SU-DHL-6 (cell line): ENCODE measurements at regions not wholly inside any gene's neighbourhood (a gene's known extent, or its start where the extent isn't known, plus 50 kb on each side); places are given as distances from the start of the nearest gene placed in this dataset.

Experiments
- H2AFZ ChIP-seq: fragments of 200-600 bp; sonication (generic); 2 replicates; pipeline ENCODE4 v1.6.1; 2014; ENCODE audit warnings: low read depth, mild to moderate bottlenecking, moderate library complexity, mixed read lengths, antibody characterized with exemption, low read length; ENCODE audit not compliant: severe bottlenecking
- H3F3A ChIP-seq: fragments of 200-600 bp; shearing (Covaris generic); 2 replicates; pipeline ENCODE4 v1.6.0; 2016; ENCODE audit warnings: antibody characterized with exemption, mild to moderate bottlenecking; ENCODE audit not compliant: insufficient read depth
- H3K27ac ChIP-seq: fragments of 200-600 bp; sonication (generic); 2 replicates; pipeline ENCODE4 v1.5.1; 2016; ENCODE audit warnings: low read depth, mild to moderate bottlenecking, low read length, moderate library complexity, mixed read lengths
- H3K27me3 ChIP-seq: fragments of 200-600 bp; sonication (generic), shearing (Covaris generic); 2 replicates; pipeline ENCODE4 v1.6.0; 2014; ENCODE audit warnings: mild to moderate bottlenecking, low read length
- H3K36me3 ChIP-seq: fragments of 200-600 bp; sonication (generic); 2 replicates; pipeline ENCODE4 v1.6.1; 2014; ENCODE audit warnings: mild to moderate bottlenecking, low read length, mixed read lengths
- H3K4me2 ChIP-seq: fragments of 300-600, 200-600 bp; shearing (Covaris generic), sonication (generic); 2 replicates; pipeline ENCODE4 v1.6.0; 2014; ENCODE audit warnings: low read length, low read depth, mild to moderate bottlenecking; ENCODE audit not compliant: poor library complexity, severe bottlenecking
- H3K4me3 ChIP-seq: fragments of 200-600 bp; sonication (generic); 2 replicates; pipeline ENCODE4 v1.5.1; 2014; ENCODE audit warnings: antibody characterized with exemption, low read length, mild to moderate bottlenecking, mixed read lengths; ENCODE audit not compliant: insufficient read depth, poor library complexity, severe bottlenecking
- H3K79me2 ChIP-seq: fragments of 200-600 bp; sonication (generic); 2 replicates; pipeline ENCODE4 v1.6.1; 2014; ENCODE audit warnings: mild to moderate bottlenecking, low read length, moderate library complexity; ENCODE audit not compliant: insufficient read depth
- H3K9ac ChIP-seq: fragments of 200-600 bp; sonication (generic); 2 replicates; pipeline ENCODE4 v1.7.0; 2014; ENCODE audit warnings: mild to moderate bottlenecking, low read length
- H3K9me2 ChIP-seq: fragments of 200-600 bp; sonication (generic); replicated peaks from 2 replicates; pipeline ENCODE4 v1.6.1; 2014; ENCODE audit warnings: low read length; ENCODE audit not compliant: insufficient read depth
- H3K9me3 ChIP-seq: fragments of 200-600 bp; sonication (generic); 2 replicates; pipeline ENCODE4 v1.6.1; 2014; ENCODE audit warnings: low read length, mixed read lengths; ENCODE audit not compliant: insufficient read depth
- H4K20me1 ChIP-seq: fragments of 200-600 bp; sonication (generic); 2 replicates; pipeline ENCODE4 v1.6.1; 2014; ENCODE audit warnings: low read depth, mild to moderate bottlenecking, antibody characterized with exemption, low read length, moderate library complexity, mixed read lengths
- EZH2phosphoT487 ChIP-seq: fragments of 200-600 bp; sonication (generic), shearing (Covaris generic); conservative IDR thresholded peaks from 2 replicates; pipeline ENCODE4 v1.6.1; 2018; ENCODE audit warnings: mild to moderate bottlenecking, antibody characterized with exemption, low read length, moderate library complexity, mixed read lengths
- TF ChIP-seq, protein P1 (sequence below): fragments of 200-600 bp; sonication (generic); IDR thresholded peaks from one replicate; pipeline ENCODE4 v1.5.1; 2017; ENCODE audit warnings: antibody characterized with exemption, mild to moderate bottlenecking, low read length, moderate library complexity; ENCODE audit not compliant: insufficient read depth, poor library complexity, severe bottlenecking

DNA sequence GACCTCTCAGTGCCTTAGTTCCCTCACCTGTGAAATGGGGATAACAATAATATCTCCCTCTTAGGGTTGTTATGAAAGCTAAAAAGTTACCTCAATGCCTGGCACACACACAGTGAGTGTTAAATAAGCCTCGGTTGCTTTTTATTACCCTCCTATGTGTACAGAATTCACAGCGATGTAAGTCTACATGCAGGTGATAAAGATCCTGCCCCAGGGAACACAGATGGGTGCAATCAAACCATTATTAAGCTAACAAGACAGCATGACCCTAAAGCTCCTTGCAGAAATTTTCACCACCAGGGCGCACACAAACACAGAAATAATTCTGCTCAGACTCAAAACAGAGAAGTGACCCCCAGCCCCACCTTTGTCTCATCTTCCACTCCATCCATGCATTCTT is 261.9 kb downstream of the SNX10 start:
- TF ChIP-seq, protein P1, sequence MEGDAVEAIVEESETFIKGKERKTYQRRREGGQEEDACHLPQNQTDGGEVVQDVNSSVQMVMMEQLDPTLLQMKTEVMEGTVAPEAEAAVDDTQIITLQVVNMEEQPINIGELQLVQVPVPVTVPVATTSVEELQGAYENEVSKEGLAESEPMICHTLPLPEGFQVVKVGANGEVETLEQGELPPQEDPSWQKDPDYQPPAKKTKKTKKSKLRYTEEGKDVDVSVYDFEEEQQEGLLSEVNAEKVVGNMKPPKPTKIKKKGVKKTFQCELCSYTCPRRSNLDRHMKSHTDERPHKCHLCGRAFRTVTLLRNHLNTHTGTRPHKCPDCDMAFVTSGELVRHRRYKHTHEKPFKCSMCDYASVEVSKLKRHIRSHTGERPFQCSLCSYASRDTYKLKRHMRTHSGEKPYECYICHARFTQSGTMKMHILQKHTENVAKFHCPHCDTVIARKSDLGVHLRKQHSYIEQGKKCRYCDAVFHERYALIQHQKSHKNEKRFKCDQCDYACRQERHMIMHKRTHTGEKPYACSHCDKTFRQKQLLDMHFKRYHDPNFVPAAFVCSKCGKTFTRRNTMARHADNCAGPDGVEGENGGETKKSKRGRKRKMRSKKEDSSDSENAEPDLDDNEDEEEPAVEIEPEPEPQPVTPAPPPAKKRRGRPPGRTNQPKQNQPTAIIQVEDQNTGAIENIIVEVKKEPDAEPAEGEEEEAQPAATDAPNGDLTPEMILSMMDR = no peak
- no peak for TF ChIP-seq EZH2phosphoT487
- Histone ChIP-seq H3K79me2 (no peaks in the 10 kb centered on the region), H3F3A (no peaks in the 10 kb centered on the region), H3K27me3 (no peaks in the 10 kb centered on the region), H3K9me2 (no peaks in the 10 kb centered on the region), H3K27ac (no peak overlapping the region), H4K20me1 (no peaks in the 10 kb centered on the region), H3K4me3 (no peak overlapping the region), H3K4me2 (no peak overlapping the region), H2AFZ (no peak overlapping the region), H3K36me3 (no peaks in the 10 kb centered on the region), H3K9ac (no peak overlapping the region), H3K9me3 (no peaks in the 10 kb centered on the region)

DNA sequence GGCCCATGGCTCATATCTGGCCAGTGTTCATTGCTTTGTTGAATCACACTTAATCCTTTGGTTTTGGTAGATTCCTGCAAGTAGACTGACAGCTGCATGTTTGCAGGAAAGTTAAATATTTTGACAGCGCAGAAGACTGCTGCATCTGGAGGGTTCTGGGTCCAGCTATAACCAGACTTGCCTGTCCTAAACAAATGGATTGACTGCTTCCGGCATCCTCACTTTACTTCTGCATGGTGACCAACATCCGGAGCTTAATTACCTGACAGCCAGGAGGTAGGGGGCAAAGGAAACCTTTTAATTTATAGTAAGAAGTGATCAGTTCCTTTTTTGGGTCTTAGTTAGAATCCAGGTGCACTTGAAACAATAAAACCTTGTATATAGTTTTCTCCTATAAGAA is 263.3 kb downstream of the SNX10 start:
- no peak for TF ChIP-seq EZH2phosphoT487
- TF ChIP-seq, protein P1 = no peak
- Histone ChIP-seq H3K9me2 (no peaks in the 10 kb centered on the region), H3K4me3 (no peak overlapping the region), H3K9me3 (0 out of 2 replicates have a peak, but pooled peaks cover 8% of the 10 kb centered on the region), H3F3A (no peaks in the 10 kb centered on the region), H3K79me2 (no peaks in the 10 kb centered on the region), H3K4me2 (no peak overlapping the region), H3K36me3 (no peaks in the 10 kb centered on the region), H4K20me1 (no peaks in the 10 kb centered on the region), H2AFZ (no peak overlapping the region), H3K9ac (no peak overlapping the region), H3K27ac (no peak overlapping the region), H3K27me3 (no peaks in the 10 kb centered on the region)

DNA sequence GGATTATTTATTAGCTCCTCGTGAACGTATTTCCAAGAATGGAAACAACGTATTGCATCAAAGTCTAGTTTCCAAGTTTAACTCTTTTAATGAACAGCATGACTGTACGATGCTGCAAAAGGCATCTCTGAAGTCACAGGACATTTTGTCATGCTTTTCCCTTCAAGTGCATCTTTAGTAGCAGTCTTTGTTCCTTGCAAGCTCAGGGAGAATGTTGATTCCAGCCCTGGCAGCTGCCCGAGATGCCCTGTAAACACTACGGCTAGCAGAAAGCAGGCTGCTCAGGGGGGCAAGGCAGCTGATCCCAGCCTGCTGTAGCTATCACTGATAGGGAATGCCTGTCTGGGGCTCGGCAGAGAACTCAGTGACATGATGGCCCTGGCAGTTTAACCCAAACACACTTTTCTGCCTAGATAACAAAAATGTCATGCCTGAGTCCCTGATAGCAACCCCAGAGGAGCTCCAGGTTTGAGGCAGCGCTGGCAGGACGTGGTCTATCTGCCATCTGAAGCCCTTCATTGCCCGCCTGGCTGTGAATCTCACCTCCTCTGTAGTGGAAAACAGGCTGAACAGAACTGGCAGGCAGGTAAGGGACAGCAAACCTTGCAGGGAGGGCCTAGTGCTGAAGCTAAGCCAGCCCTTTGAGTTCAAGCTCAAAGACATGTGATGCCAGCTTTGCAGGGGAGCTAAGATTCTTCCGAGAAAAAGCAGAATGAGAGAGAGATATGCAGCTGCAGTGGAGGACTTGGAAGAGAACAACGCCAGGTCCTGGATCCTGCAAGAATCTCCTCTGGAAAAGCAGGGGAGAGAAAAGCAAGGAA is 264.6 kb downstream of the SNX10 start:
- no peaks in the 10 kb centered on the region for H4K20me1 ChIP-seq
- TF ChIP-seq, protein P1 = no peak
- no peak for TF ChIP-seq EZH2phosphoT487
- no peaks in the 10 kb centered on the region for H3F3A ChIP-seq
- H3K9me2 ChIP-seq = no peaks in the 10 kb centered on the region
- H3K36me3 ChIP-seq = no peaks in the 10 kb centered on the region
- H3K27ac ChIP-seq = no peak overlapping the region
- H3K9me3 ChIP-seq = 0 out of 2 replicates have a peak, but pooled peaks cover 8% of the 10 kb centered on the region
- no peak overlapping the region for H2AFZ ChIP-seq
- H3K4me3 ChIP-seq = no peak overlapping the region
- H3K27me3 ChIP-seq = no peaks in the 10 kb centered on the region
- H3K9ac ChIP-seq = no peak overlapping the region
- H3K4me2 ChIP-seq = no peak overlapping the region
- no peaks in the 10 kb centered on the region for H3K79me2 ChIP-seq
